GM12875 (cell line): ENCODE measurements at regions not wholly inside any gene's neighbourhood (a gene's known extent, or its start where the extent isn't known, plus 50 kb on each side); places are given as distances from the start of the nearest gene placed in this dataset.

Experiments
- H3K4me3 ChIP-seq: one replicate; pipeline ENCODE4 v1.5.1; 2011; ENCODE audit warnings: low read depth, low read length, control low read depth
- CTCF ChIP-seq: IDR thresholded peaks from 2 replicates; pipeline ENCODE4 v1.5.1; 2011; ENCODE audit warnings: low read depth, mild to moderate bottlenecking, control low read depth, inconsistent platforms, low read length, moderate library complexity, borderline replicate concordance; ENCODE audit not compliant: insufficient read depth

DNA sequence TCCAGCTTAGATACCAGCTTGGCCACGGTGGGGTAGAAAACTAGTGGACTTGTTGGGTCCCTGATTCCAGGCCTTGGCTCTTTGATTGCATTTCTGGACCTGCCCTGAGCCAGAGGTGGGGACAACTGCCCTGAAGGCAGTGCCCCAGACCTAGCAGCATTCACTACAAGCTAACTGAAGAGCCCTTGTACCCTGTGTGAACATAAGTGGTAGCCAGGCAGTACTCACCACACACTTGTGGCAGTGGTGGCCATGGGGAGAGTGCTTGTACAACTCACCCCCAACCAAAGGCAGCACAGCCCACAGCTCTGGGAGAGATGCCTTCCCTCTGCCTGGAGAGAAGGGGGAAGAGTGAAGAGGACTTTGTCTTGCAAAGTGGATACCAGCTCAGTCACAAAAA is 177.3 kb upstream of the NAALADL2 start:
- no peak overlapping the region for H3K4me3 ChIP-seq
- TF ChIP-seq CTCF: no peak

GRCh38 chr3:174685796-174686195 is 173.3 kb upstream of the NAALADL2 start:
- no peak overlapping the region for H3K4me3 ChIP-seq
- TF ChIP-seq CTCF: no peak

GRCh38 chr3:174697310-174697709 is 161.8 kb upstream of the NAALADL2 start:
- no peak for TF ChIP-seq CTCF
- H3K4me3 ChIP-seq: no peak overlapping the region

DNA sequence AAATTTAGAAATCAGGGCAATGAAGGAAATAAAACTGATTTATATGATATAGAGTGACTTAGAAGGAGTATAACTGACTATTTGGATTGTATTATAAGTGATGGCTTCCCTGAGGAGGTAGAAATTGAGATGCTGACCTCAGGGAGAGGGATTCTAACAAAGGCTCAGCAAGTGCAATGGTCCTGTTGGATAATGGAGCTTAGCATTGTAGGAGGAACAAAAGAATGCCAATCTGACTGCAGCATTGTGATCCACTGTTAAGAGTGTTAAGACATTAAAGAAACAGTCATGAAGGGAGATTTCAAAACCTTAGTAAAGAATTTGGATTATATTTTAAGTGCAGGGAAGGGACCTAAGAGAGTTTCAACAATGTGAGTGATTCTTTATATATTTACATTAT is 158.4 kb upstream of the NAALADL2 start:
- no peak overlapping the region for H3K4me3 ChIP-seq
- TF ChIP-seq CTCF: no peak

DNA sequence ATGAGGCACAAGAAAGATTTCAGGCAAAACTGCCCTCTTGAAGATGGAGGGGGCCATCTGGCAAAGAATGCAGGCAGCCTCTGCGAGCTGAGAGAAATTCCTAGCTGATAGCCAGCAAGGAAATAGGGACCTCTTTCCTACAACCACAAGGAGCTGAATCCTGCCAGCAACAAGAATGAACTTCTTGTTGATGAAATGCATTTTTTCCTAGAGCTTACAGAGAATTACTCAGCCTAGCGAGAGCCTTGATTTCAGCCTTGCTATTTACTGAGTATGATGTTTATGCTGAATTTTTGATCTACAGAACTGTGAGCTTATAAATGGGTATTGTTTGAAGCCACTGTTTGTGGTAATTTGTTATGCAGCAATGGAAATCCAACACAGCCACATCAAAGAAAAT is 148.5 kb upstream of the NAALADL2 start:
- TF ChIP-seq CTCF: no peak
- H3K4me3 ChIP-seq: no peak overlapping the region

DNA sequence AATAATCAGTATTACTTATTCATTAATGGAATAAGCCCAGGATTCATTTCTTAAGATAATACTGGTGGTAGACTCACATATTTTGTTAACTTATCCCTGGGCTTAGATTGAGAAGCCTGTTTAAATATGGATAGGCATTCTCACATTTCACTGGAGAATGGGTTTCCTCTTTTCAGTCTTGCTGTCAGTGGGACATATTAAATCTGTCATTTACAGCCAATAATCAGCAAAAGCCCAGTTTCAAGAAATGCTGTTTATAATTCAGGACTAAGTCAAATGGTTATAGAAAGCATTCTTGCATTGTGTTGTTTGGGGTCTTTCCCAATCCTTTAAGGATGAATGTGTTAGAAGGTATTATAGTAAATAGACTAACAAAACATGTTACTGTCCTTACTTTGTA is 143.7 kb upstream of the NAALADL2 start:
- H3K4me3 ChIP-seq: no peak overlapping the region
- no peak for TF ChIP-seq CTCF

DNA sequence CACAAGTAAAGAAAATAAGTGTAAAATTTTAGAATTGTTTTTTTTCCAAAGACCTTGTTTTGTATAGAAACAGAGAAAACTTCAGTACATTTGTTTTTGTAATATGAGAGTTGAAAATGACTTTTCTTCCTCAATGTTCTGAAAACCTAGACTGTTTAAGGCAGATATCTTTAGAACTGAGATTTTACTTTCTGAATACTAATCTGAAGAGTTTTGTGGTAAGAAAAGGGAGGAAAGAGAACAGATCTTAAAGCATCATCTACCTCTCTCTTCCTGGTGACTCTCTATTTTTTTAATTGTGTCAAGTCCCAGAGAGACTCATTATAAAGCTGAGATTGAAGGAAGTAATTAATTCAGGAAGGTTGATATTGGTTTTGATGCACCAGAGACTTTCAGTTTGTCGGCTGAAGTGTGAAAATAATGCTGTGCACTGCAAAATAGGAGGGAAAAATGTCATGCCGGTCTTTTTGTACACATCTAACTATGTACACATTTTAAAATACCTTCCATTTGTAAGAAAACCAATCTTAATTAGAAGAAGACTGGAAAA is 142.1 kb upstream of the NAALADL2 start:
- no peak for TF ChIP-seq CTCF
- no peak overlapping the region for H3K4me3 ChIP-seq
